A549 (cell line): ENCODE measurements at regions not wholly inside any gene's neighbourhood (a gene's known extent, or its start where the extent isn't known, plus 50 kb on each side); places are given as distances from the start of the nearest gene placed in this dataset.

Experiments
- CBX2 ChIP-seq: fragments of 200-600 bp; sonication (generic); IDR thresholded peaks from 2 replicates; pipeline ENCODE4 v1.6.1; 2016; ENCODE audit warnings: low read depth, mild to moderate bottlenecking, borderline replicate concordance
- CTCF ChIP-seq: fragments of >200 bp; sonication (Bioruptor Twin); formaldehyde crosslinking; IDR thresholded peaks from 3 replicates; pipeline ENCODE4 v1.5.1; 2016
- EHMT2 ChIP-seq: fragments of 200-600 bp; sonication (generic); IDR thresholded peaks from 2 replicates; pipeline ENCODE4 v1.6.1; 2016; ENCODE audit warnings: antibody characterized with exemption, low read depth, mild to moderate bottlenecking, moderate library complexity
- JUNB ChIP-seq: fragments of >200 bp; sonication (Bioruptor Twin); formaldehyde crosslinking; IDR thresholded peaks from 2 replicates; pipeline ENCODE4 v1.6.1; 2016
- MAX ChIP-seq: IDR thresholded peaks from 2 replicates; pipeline ENCODE4 v1.6.1; 2012
- MYC ChIP-seq: IDR thresholded peaks from 2 replicates; pipeline ENCODE4 v1.6.1; 2012; ENCODE audit warnings: mild to moderate bottlenecking, inconsistent platforms, low read length, improper control_type of control experiment, borderline replicate concordance
- POLR2A ChIP-seq: IDR thresholded peaks from 2 replicates; pipeline ENCODE4 v1.6.1; 2012; ENCODE audit warnings: mild to moderate bottlenecking, low read length
- RAD21 ChIP-seq, 2 experiments: fragments of >200 bp in 1 of 2; sonication (Bioruptor Twin) in 1 of 2; formaldehyde crosslinking in 1 of 2; IDR thresholded peaks in 1 of 2; conservative IDR thresholded peaks in 1 of 2; 2 replicates in 1 of 2; 3 replicates in 1 of 2; pipeline ENCODE4 v1.6.1; 2012 to 2018; ENCODE audit warnings: inconsistent platforms in 1 of 2
- SMC3 ChIP-seq: fragments of >200 bp; sonication (Bioruptor Twin); formaldehyde crosslinking; IDR thresholded peaks from 3 replicates; pipeline ENCODE4 v1.6.1; 2018; ENCODE audit warnings: inconsistent platforms
- USF2 ChIP-seq: fragments of 450-650 bp; IDR thresholded peaks from 2 replicates; pipeline ENCODE4 v1.6.1; 2014; ENCODE audit warnings: antibody characterized with exemption

- TF ChIP-seq CTCF (no peak), MYC (no peak), CBX2 (no peak), SMC3 (no peak), POLR2A (no peak), MAX (no peak), EHMT2 (no peak), JUNB (no peak), RAD21 (conservative IDR thresholded peaks at IDR 0.05 in 1 of 2, IDR thresholded peaks at IDR 0.05 in 1 of 2) (no peak), USF2 (no peak)
Measured at GRCh38 chr5:122665051-122665450, 109.8 kb upstream of the SNX2 start.
